H1 (cell line): ENCODE measurements at regions not wholly inside any gene's neighbourhood (a gene's known extent, or its start where the extent isn't known, plus 50 kb on each side); places are given as distances from the start of the nearest gene placed in this dataset.

ENCODE experiments used
- CTCF ChIA-PET: fragments of 300-600 bp; sonication (Branson Sonifier 250); formaldehyde crosslinking; loops from one replicate; lab custom pipeline; 2021; ENCODE audit not compliant: partially characterized antibody; lab: Charles Lee
- POLR2A ChIA-PET: fragments of 300-600 bp; sonication (Branson Sonifier 250); formaldehyde crosslinking; loops from one replicate; lab custom pipeline; 2021; ENCODE audit warnings: inconsistent platforms; ENCODE audit not compliant: partially characterized antibody; lab: Charles Lee
- DNase-seq, 2 experiments: peaks; one replicate each; pipeline versions ENCODE4 v3.0.0 to v3.0.0-alpha.2; 2010 to 2022; ENCODE audit warnings: low spot score in 2 of 2, low read depth in 1 of 2, mixed read lengths in 1 of 2
- FAIRE-seq: peaks from 2 replicates; lab custom pipeline; 2011; peaks lifted over from hg19 to GRCh38; lab: Jason Lieb, UNC
- H2AFZ ChIP-seq: 2 replicates; pipeline ENCODE4 v1.8.1; 2012; ENCODE audit warnings: low read length, inconsistent platforms
- H2AK5ac ChIP-seq: 2 replicates; pipeline ENCODE4 v1.6.1; 2013; ENCODE audit warnings: low read depth, low read length
- H2BK120ac ChIP-seq: replicated peaks from 2 replicates; pipeline ENCODE3; 2013; ENCODE audit warnings: low read depth, low read length, inconsistent platforms
- H2BK12ac ChIP-seq: 2 replicates; pipeline ENCODE4 v1.6.1; 2013; ENCODE audit warnings: low read depth, low read length
- H2BK15ac ChIP-seq: 2 replicates; pipeline ENCODE4 v1.6.1; 2013; ENCODE audit warnings: low read length
- H2BK20ac ChIP-seq: 2 replicates; pipeline ENCODE4 v1.6.1; 2013; ENCODE audit warnings: low read length
- H2BK5ac ChIP-seq: 2 replicates; pipeline ENCODE4 v1.6.1; 2013; ENCODE audit warnings: low read depth, low read length
- H3K14ac ChIP-seq: 2 replicates; pipeline ENCODE4 v1.6.1; 2013; ENCODE audit warnings: inconsistent platforms; ENCODE audit not compliant: insufficient read length
- H3K18ac ChIP-seq: 2 replicates; pipeline ENCODE4 v1.6.1; 2013; ENCODE audit warnings: low read length; ENCODE audit errors: extremely low read depth
- H3K23ac ChIP-seq: 2 replicates; pipeline ENCODE4 v1.6.1; 2013; ENCODE audit warnings: inconsistent platforms; ENCODE audit not compliant: insufficient read length
- H3K23me2 ChIP-seq: 2 replicates; pipeline ENCODE4 v1.6.1; 2013; ENCODE audit warnings: low read depth, low read length
- H3K27ac ChIP-seq: 2 replicates; pipeline ENCODE4 v1.6.1; 2011; ENCODE audit warnings: low read depth, low read length, inconsistent platforms
- H3K27me3 ChIP-seq, 4 experiments: replicated peaks in 1 of 4; 1 replicate in 1 of 4; 2 replicates in 3 of 4; pipeline versions ENCODE4 v1.6.1 to v1.8.1; 2011 to 2013; ENCODE audit warnings: low read length in 3 of 4, mild to moderate bottlenecking in 3 of 4, inconsistent platforms in 2 of 4, mixed read lengths in 2 of 4, moderate library complexity in 1 of 4; ENCODE audit not compliant: control insufficient read depth in 3 of 4, insufficient read depth in 3 of 4; ENCODE audit errors: extremely low read depth in 1 of 4
- H3K36me3 ChIP-seq, 4 experiments: 2 replicates each; pipeline versions ENCODE4 v1.6.1 to v1.8.1; 2011 to 2013; ENCODE audit warnings: mild to moderate bottlenecking in 4 of 4, low read length in 3 of 4, moderate library complexity in 2 of 4, control low read depth in 1 of 4, inconsistent platforms in 1 of 4; ENCODE audit not compliant: insufficient read depth in 4 of 4, control insufficient read depth in 2 of 4
- H3K4ac ChIP-seq: replicated peaks from 2 replicates; pipeline ENCODE3; 2013; ENCODE audit warnings: low read length, low read depth, mixed read lengths, inconsistent platforms; ENCODE audit not compliant: insufficient read length
- H3K4me1 ChIP-seq, 4 experiments: replicated peaks in 1 of 4; 1 replicate in 1 of 4; 2 replicates in 3 of 4; pipeline versions ENCODE4 v1.6.1 to v1.8.1; 2011 to 2013; ENCODE audit warnings: low read length in 3 of 4, inconsistent platforms in 2 of 4, mixed read lengths in 1 of 4; ENCODE audit not compliant: insufficient read depth in 4 of 4, control insufficient read depth in 3 of 4
- H3K4me2 ChIP-seq, 2 experiments: 2 replicates each; pipeline versions ENCODE4 v1.6.1 to v1.8.1; 2011 to 2013; ENCODE audit warnings: low read depth in 2 of 2, low read length in 2 of 2, control low read depth in 1 of 2, inconsistent platforms in 1 of 2, mild to moderate bottlenecking in 1 of 2; ENCODE audit not compliant: insufficient read depth in 1 of 2
- H3K4me3 ChIP-seq, 4 experiments: fragments of 200-600, 300-600 bp in 1 of 4; sonication (generic), shearing (Covaris generic), sonication (Bioruptor Twin) in 1 of 4; 2 replicates each; pipeline versions ENCODE4 v1.5.1 to v1.8.1; 2011 to 2016; ENCODE audit warnings: low read length in 4 of 4, low read depth in 3 of 4, control low read depth in 2 of 4, inconsistent platforms in 2 of 4, mild to moderate bottlenecking in 2 of 4, mixed read lengths in 1 of 4, moderate library complexity in 1 of 4; ENCODE audit not compliant: insufficient read depth in 2 of 4; ENCODE audit errors: extremely low read depth in 1 of 4
- H3K56ac ChIP-seq: replicated peaks from 2 replicates; pipeline ENCODE3; 2013; ENCODE audit warnings: low read depth, mild to moderate bottlenecking, mixed read lengths, low read length, inconsistent platforms; ENCODE audit not compliant: insufficient read length
- H3K79me1 ChIP-seq: 2 replicates; pipeline ENCODE4 v1.6.1; 2013; ENCODE audit warnings: low read depth, low read length, control low read depth
- H3K79me2 ChIP-seq, 2 experiments: 2 replicates each; pipeline versions ENCODE4 v1.6.1 to v1.8.1; 2012 to 2013; ENCODE audit warnings: low read length in 2 of 2, mild to moderate bottlenecking in 2 of 2, inconsistent platforms in 1 of 2; ENCODE audit not compliant: insufficient read depth in 2 of 2, control insufficient read depth in 1 of 2
- H3K9ac ChIP-seq, 4 experiments: replicated peaks in 1 of 4; 1 replicate in 1 of 4; 2 replicates in 3 of 4; pipeline versions ENCODE4 v1.6.1 to v1.8.1; 2011 to 2013; ENCODE audit warnings: low read depth in 3 of 4, low read length in 3 of 4, control low read depth in 2 of 4, mild to moderate bottlenecking in 2 of 4, moderate library complexity in 2 of 4, inconsistent platforms in 1 of 4; ENCODE audit errors: extremely low read depth in 1 of 4
- H3K9me3 ChIP-seq, 2 experiments: 2 replicates each; pipeline versions ENCODE4 v1.6.1 to v1.8.1; 2012 to 2013; ENCODE audit warnings: mild to moderate bottlenecking in 2 of 2, moderate library complexity in 2 of 2, control low read depth in 1 of 2, inconsistent platforms in 1 of 2, low read depth in 1 of 2, low read length in 1 of 2, mixed read lengths in 1 of 2; ENCODE audit not compliant: insufficient read depth in 2 of 2
- H4K20me1 ChIP-seq, 2 experiments: replicated peaks in 1 of 2; 2 replicates each; pipeline versions ENCODE3 to v1.8.1; 2011 to 2013; ENCODE audit warnings: inconsistent platforms in 2 of 2, low read length in 2 of 2, mild to moderate bottlenecking in 1 of 2; ENCODE audit not compliant: insufficient read depth in 2 of 2, control insufficient read depth in 1 of 2
- H4K5ac ChIP-seq: 2 replicates; pipeline ENCODE4 v1.6.1; 2013; ENCODE audit warnings: low read length, low read depth, mixed read lengths, inconsistent platforms; ENCODE audit not compliant: insufficient read length
- H4K8ac ChIP-seq: 2 replicates; pipeline ENCODE4 v1.8.0; 2013; ENCODE audit warnings: mild to moderate bottlenecking, moderate library complexity, low read length, inconsistent platforms; ENCODE audit not compliant: insufficient read depth; ENCODE audit errors: extremely low read depth
- H4K91ac ChIP-seq: replicated peaks from 2 replicates; pipeline ENCODE3; 2013; ENCODE audit warnings: low read length, mixed read lengths, inconsistent platforms; ENCODE audit not compliant: insufficient read length
- CBX8 ChIP-seq: fragments of 300-800, 300-1000 bp; sonication (generic); IDR thresholded peaks from 2 replicates; pipeline ENCODE4 v1.7.1; 2016; ENCODE audit warnings: low read depth, low read length, borderline replicate concordance
- CEBPB ChIP-seq: IDR thresholded peaks from 2 replicates; pipeline ENCODE4 v1.6.1; 2012; ENCODE audit warnings: low read depth, low read length
- CREB1 ChIP-seq: IDR thresholded peaks from 2 replicates; pipeline ENCODE4 v1.6.1; 2012; ENCODE audit warnings: inconsistent platforms
- EZH2 ChIP-seq: fragments of 200-600 bp; sonication (generic); IDR thresholded peaks from 2 replicates; pipeline ENCODE4 v1.7.1; 2012; ENCODE audit warnings: low read depth, mild to moderate bottlenecking, moderate library complexity, low read length, inconsistent platforms; ENCODE audit not compliant: severe bottlenecking
- FOSL1 ChIP-seq: IDR thresholded peaks from 2 replicates; pipeline ENCODE4 v1.6.1; 2011; ENCODE audit warnings: mild to moderate bottlenecking, low read depth, low read length, moderate library complexity; ENCODE audit not compliant: insufficient read depth
- MAFK ChIP-seq: IDR thresholded peaks from 2 replicates; pipeline ENCODE4 v1.6.1; 2012; ENCODE audit warnings: low read depth, mild to moderate bottlenecking, improper control_type of control experiment, low read length
- NRF1 ChIP-seq: IDR thresholded peaks from 2 replicates; pipeline ENCODE4 v1.6.1; 2011; ENCODE audit warnings: mild to moderate bottlenecking, low read depth, low read length, improper control_type of control experiment
- SIRT6 ChIP-seq: IDR thresholded peaks from one replicate; pipeline ENCODE4 v1.7.1; 2012; ENCODE audit warnings: low read length, inconsistent platforms
- SP1 ChIP-seq: IDR thresholded peaks from 2 replicates; pipeline ENCODE4 v1.6.1; 2011; ENCODE audit warnings: low read depth, low read length
- TCF12 ChIP-seq: IDR thresholded peaks from 2 replicates; pipeline ENCODE4 v1.6.1; 2011; ENCODE audit warnings: low read depth, mild to moderate bottlenecking, low read length
- WGBS, 2 experiments: shearing (Covaris generic) in 1 of 2; methylation state at CpG; one replicate each; pipeline versions ENCODE4 v1.1.6 to v1.1.7; 2013 to 2015; ENCODE audit warnings: low lambda C conversion rate in 2 of 2, mixed read lengths in 2 of 2, inconsistent platforms in 1 of 2, low coverage in 1 of 2, missing lambda C conversion rate in 1 of 2; ENCODE audit not compliant: insufficient replicate concordance in 2 of 2, insufficient coverage in 1 of 2, insufficient read length in 1 of 2; ENCODE audit errors: extremely low coverage in 1 of 2, missing lambda C conversion rate in 1 of 2; 5-methylcytosine and 5-hydroxymethylcytosine counted together
- TF ChIP-seq, protein P1 (sequence below): IDR thresholded peaks from 2 replicates; pipeline ENCODE4 v1.6.1; 2012; ENCODE audit warnings: inconsistent platforms

DNA sequence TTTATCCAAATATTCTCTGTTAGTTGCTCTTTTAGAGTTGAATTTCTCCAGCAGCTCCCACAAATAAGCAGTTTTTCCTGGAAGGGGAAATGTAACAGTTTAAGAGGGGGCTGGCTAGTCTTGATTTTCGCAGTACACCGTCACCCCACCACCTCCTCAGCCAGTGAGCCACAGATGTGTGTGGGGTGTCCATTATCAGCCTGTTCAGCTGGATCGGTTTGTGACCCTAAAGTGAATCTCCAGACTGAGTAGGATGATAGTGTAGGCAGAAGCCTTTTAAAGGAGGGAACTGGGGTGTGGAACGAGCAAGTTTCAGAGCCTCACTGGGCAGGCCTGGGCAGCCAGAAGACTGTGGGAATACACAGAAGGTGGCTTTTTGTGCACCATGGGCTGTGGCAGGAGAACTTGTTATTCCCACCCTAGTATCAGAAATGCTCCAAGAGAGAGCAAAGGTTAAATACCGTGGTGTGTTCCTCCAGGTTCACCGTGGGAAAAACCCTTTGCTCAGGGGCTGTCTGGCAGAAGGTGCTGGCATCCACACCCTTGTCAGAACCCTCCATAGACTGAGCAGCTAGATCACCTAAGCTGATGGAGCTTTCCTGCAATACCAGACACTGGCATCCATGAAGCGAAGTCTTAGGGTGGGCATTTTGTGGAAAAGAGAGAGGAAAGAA lies 230.9 kb upstream of the MOCS1 start:
- Histone ChIP-seq H2BK20ac (no peak overlapping the region), H3K23ac (no peak overlapping the region), H3K36me3 (no peaks in the 10 kb centered on the region), H2BK12ac (no peak overlapping the region; the same call in 1 of the 2 replicates), H3K23me2 (no peaks in the 10 kb centered on the region; the same call in 1 of the 2 replicates), H3K9me3 (no peaks in the 10 kb centered on the region), H3K14ac (no peak overlapping the region), H2BK5ac (no peak overlapping the region), H3K4ac (no peak overlapping the region), H3K4me2 (no peak overlapping the region), H3K79me1 (no peaks in the 10 kb centered on the region)
- CTCF ChIA-PET: interaction anchor here (0.7 to 2.3 kb wide), 5 partner anchors 9 to 164 kb away, joined by 3 to 5 read pairs (median 3); no protein-coding TSS in a partner anchor
- TF ChIP-seq SP1 (no peak), SIRT6 (no peak), CEBPB (no peak), EZH2 (no peak), FOSL1 (no peak), CREB1 (no peak), CBX8 (no peak), TCF12 (no peak), NRF1 (no peak), MAFK (no peak)
- TF ChIP-seq, protein P1, sequence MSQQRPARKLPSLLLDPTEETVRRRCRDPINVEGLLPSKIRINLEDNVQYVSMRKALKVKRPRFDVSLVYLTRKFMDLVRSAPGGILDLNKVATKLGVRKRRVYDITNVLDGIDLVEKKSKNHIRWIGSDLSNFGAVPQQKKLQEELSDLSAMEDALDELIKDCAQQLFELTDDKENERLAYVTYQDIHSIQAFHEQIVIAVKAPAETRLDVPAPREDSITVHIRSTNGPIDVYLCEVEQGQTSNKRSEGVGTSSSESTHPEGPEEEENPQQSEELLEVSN: no peak
- TF ChIP-seq, all 59 proteins: peak for 0
- Histone ChIP-seq H2AFZ (peak overlapping the region; percentile 67; the same call in 1 of the 2 replicates), H3K79me2 (no peaks in the 10 kb centered on the region), H4K20me1 (no peaks in the 10 kb centered on the region), H2AK5ac (no peak overlapping the region), H3K18ac (no peak overlapping the region), H3K9ac (no peak overlapping the region), H3K56ac (no peak overlapping the region), H3K27ac (no peak overlapping the region), H4K5ac (no peak overlapping the region), H2BK120ac (no peak overlapping the region), H4K91ac (no peak overlapping the region), H2BK15ac (no peak overlapping the region), H4K8ac (no peak overlapping the region), H3K4me3 (no peak overlapping the region), H3K27me3 (no peaks in the 10 kb centered on the region), H3K4me1 (peaks cover 0 to 3% (median 2%) of the 10 kb centered on the region in 4 experiments; a peak in 2 of 7 replicates)
- no peak for DNase-seq
- POLR2A ChIA-PET: interaction anchor here (1.2 kb wide), 1 partner anchor 13 kb away, joined by 3 read pairs; no protein-coding TSS in a partner anchor
- FAIRE-seq: no peak
- 78% methylated on average over 7 of the region's 7 CpGs; no CpG with 5 or more reads in 1 of the 2 experiments for WGBS, 2 experiments
